Activated T-cell treated with anti-CD3 and anti-CD28 coated beads, Interleukin-2, amount 50 U/mL, for 72 hours (primary cell): ENCODE measurements at regions not wholly inside any gene's neighbourhood (a gene's known extent, or its start where the extent isn't known, plus 50 kb on each side); places are given as distances from the start of the nearest gene placed in this dataset.

ENCODE experiments used
- ATAC-seq, 2 donors: fragments of 150-1000 bp; cut with Tn5 transposase; replicated peaks in 1 of 2; 2 replicates each; pipeline ENCODE4 v1.10.0; 2021; ENCODE audit warnings: moderate library complexity in 2 of 2, mild to moderate bottlenecking in 1 of 2
- DNase-seq, 2 donors: peaks; one replicate each; pipeline ENCODE4 v3.0.0; 2021 to 2022; ENCODE audit warnings: mixed read lengths in 1 of 2
- H3K27ac Mint-ChIP-seq: one replicate; pipeline ENCODE4 v1.8.0; 2022; ENCODE audit warnings: mild to moderate bottlenecking, moderate library complexity, mixed read lengths
- H3K27me3 Mint-ChIP-seq: one replicate; pipeline ENCODE4 v1.8.0; 2022; ENCODE audit warnings: low read depth, mixed read lengths
- H3K36me3 Mint-ChIP-seq, 2 donors: one replicate each; pipeline ENCODE4 v1.8.0; 2022; ENCODE audit warnings: mixed read lengths in 2 of 2, mild to moderate bottlenecking in 1 of 2; ENCODE audit not compliant: insufficient read depth in 2 of 2
- H3K4me1 Mint-ChIP-seq: one replicate; pipeline ENCODE4 v1.8.0; 2022; ENCODE audit warnings: low read depth, mixed read lengths
- H3K4me3 Mint-ChIP-seq, 2 donors: one replicate each; pipeline ENCODE4 v1.8.0; 2022; ENCODE audit warnings: mild to moderate bottlenecking in 2 of 2, mixed read lengths in 2 of 2, moderate library complexity in 2 of 2
- H3K9me3 Mint-ChIP-seq, 2 donors: one replicate each; pipeline ENCODE4 v1.8.0; 2022; ENCODE audit warnings: mixed read lengths in 2 of 2

DNA sequence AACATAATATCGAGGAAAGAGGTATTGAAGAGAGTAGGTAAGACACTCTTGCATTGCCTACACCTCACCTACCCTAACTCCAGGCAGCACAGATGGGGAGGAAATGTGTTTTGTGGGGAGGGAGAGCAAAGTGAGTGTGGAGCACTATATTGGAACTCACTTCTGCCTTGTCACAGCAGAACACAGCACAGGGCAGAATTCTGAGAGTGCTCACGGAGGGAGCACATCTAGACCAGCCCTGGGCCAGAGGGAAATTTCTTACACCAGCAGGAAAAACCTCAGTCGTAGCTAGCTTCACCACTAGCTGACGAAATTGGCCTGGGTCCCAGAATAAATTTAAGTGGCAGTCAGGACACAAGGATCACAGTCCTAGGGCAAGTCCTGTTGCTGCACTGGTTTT is 517.3 kb downstream of the TMA16 start:
- H3K9me3 Mint-ChIP-seq: peaks cover 0 to 2% of the 10 kb centered on the region in 2 donors
- H3K4me1 Mint-ChIP-seq: no peaks in the 10 kb centered on the region
- DNase-seq (no peak), ATAC-seq (no peak)
- H3K27me3 Mint-ChIP-seq: no peaks in the 10 kb centered on the region
- H3K36me3 Mint-ChIP-seq: peaks cover 0 to 1% of the 10 kb centered on the region in 2 donors
- no peak overlapping the region for H3K27ac Mint-ChIP-seq
- no peak overlapping the region for H3K4me3 Mint-ChIP-seq

DNA sequence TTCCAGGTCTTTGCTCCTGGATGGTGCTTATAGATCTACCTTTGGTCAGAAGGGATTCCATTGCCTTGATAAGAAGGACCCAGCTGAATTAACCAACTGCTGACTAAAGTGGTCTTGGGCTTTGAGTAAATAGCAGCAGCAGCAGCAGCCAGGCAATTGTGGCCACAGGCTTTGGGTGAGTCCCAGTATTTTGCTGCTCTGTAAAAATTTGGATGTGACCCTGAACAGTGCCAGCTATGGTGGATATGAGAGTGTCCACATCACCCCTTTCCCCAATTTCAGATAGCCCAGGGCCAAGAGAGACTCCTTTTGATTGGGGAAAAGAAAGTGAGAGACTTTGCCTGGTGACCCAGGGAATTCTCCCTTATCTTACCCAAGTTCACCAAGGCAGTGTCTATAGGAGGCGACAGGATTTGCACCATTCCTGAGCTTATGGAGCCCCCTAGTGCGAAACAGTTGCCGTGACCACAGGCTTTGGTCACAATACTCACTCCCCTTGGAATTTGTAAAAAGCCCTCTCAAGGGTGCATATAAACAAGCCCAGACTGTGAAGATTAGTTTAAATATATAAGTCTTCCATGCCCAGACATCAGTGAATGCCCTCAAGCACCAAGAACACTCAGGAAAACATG is 518.0 kb downstream of the TMA16 start:
- H3K36me3 Mint-ChIP-seq: no peaks in the 10 kb centered on the region
- H3K9me3 Mint-ChIP-seq: peaks cover 0 to 2% of the 10 kb centered on the region in 2 donors
- ATAC-seq: peak in 1 of 2 donors; percentile 36
- H3K27me3 Mint-ChIP-seq: no peaks in the 10 kb centered on the region
- no peak overlapping the region for H3K4me3 Mint-ChIP-seq
- no peak overlapping the region for H3K27ac Mint-ChIP-seq
- no peaks in the 10 kb centered on the region for H3K4me1 Mint-ChIP-seq
- DNase-seq: peak in 1 of 2 donors; percentile 0

DNA sequence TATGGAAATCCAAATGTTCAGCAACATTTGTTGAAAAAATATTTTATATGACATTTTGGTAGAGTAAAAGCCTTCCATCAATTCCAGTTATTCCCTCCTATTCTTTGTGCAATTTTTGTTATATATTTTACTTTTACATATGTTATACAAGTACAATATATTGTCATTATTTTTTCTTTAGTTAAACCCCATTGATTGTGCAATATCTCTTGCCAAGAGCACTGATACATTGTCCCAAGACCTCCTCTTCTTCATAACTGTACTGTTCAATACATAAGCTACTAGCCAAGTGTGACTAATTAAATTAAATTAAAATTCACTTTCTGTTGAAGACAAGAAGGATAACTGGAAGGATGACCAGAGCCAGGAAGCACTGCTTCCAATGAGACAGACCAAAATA is 527.5 kb downstream of the TMA16 start:
- Mint-ChIP-seq H3K36me3 (peaks cover 1 to 2% of the 10 kb centered on the region in 2 donors), H3K27me3 (no peaks in the 10 kb centered on the region), H3K9me3 (peaks cover 2 to 9% of the 10 kb centered on the region in 2 donors), H3K4me1 (no peaks in the 10 kb centered on the region), H3K4me3 (no peak overlapping the region), H3K27ac (no peak overlapping the region)
- no peak for DNase-seq
- no peak for ATAC-seq

GRCh38 chr4:164023214-164023613 is 528.7 kb downstream of the TMA16 start:
- Mint-ChIP-seq H3K27ac (no peak overlapping the region), H3K36me3 (peaks cover 1 to 2% of the 10 kb centered on the region in 2 donors), H3K9me3 (peaks cover 2 to 11% of the 10 kb centered on the region in 2 donors), H3K4me3 (no peak overlapping the region), H3K4me1 (no peaks in the 10 kb centered on the region), H3K27me3 (no peaks in the 10 kb centered on the region)
- no peak for DNase-seq
- ATAC-seq: no peak

DNA sequence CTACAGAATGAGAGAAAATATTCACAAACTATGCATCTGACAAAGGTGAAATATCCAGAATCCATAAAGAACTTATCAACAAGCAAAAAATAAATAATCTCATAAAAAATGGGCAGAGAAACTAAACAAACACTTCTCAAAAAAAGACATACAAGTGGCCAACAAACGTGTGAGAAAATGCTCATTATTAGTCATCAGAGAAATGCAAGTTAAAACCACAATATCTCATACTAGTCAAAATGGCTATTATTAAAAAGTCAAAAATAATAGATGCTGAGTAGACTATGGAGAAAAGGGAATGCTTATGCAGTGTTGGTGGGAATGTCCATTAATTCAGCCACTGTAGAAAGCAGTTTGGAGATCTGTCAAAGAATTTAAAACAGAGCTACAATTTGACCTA is 533.3 kb downstream of the TMA16 start:
- Mint-ChIP-seq H3K4me1 (no peaks in the 10 kb centered on the region), H3K36me3 (peaks cover 0 to 2% of the 10 kb centered on the region in 2 donors), H3K27me3 (no peaks in the 10 kb centered on the region), H3K27ac (no peak overlapping the region), H3K9me3 (peaks cover 2 to 10% of the 10 kb centered on the region in 2 donors), H3K4me3 (no peak overlapping the region)
- DNase-seq (no peak), ATAC-seq (no peak)

DNA sequence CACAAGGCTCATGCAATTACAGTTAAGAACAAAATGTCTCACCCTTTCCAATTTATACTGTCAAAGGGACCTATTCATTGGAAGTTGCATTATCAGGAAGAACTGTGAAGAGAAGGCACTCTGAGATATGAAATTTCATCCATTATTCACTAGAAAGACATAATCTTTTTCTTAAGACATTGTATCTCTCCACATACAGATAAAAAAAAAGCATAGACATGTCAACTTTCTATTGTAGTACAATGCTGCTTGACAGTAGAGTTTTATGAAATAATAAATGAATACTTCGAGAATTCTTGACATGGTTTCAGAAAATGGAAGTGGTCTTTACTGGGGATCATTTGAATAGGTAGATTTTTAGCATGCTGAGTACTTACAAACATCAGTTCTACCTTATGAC is 545.0 kb downstream of the TMA16 start:
- no peak overlapping the region for H3K27ac Mint-ChIP-seq
- peaks cover 0 to 3% of the 10 kb centered on the region in 2 donors for H3K36me3 Mint-ChIP-seq
- peaks cover 4 to 7% of the 10 kb centered on the region in 2 donors for H3K9me3 Mint-ChIP-seq
- H3K4me1 Mint-ChIP-seq: no peaks in the 10 kb centered on the region
- DNase-seq: no peak
- no peak for ATAC-seq
- H3K27me3 Mint-ChIP-seq: no peaks in the 10 kb centered on the region
- H3K4me3 Mint-ChIP-seq: no peak overlapping the region

DNA sequence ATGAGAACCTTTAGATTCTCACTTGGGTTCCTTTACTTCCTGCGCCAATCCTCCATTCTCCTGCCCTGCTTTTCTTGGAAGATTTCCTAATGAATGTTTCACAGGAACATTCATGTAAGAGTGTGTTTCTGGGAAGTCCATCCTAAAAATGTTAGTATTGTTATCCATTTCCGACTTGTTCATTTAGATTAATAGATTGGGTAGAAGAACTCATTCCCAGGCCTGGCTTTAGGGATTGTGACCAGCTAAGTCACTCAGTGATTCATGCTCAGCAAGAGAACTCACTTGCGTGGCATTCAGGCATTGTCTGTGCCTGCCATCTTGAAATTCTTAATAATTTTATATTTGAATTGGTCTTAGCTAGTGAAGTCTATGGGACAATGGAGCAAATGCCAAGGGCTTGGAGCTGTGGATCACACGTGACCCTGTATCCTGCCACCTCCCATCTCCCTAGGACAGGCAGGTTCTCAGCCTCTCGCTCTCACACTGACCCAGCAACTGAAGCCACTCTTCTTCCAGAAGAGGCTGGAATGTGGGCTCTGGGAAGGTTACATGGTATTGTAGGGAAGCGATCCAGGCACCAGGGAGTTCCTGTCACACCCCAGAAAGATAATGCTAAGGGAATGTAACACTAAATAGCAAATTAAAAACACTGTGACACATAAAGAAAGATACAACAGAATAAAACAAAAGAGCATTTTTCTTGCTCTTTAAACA is 562.1 kb downstream of the TMA16 start:
- no peak overlapping the region for H3K27ac Mint-ChIP-seq
- H3K9me3 Mint-ChIP-seq: no peaks in the 10 kb centered on the region
- H3K4me1 Mint-ChIP-seq: no peaks in the 10 kb centered on the region
- no peak for DNase-seq
- no peak for ATAC-seq
- no peaks in the 10 kb centered on the region for H3K27me3 Mint-ChIP-seq
- H3K4me3 Mint-ChIP-seq: no peak overlapping the region
- no peaks in the 10 kb centered on the region for H3K36me3 Mint-ChIP-seq

DNA sequence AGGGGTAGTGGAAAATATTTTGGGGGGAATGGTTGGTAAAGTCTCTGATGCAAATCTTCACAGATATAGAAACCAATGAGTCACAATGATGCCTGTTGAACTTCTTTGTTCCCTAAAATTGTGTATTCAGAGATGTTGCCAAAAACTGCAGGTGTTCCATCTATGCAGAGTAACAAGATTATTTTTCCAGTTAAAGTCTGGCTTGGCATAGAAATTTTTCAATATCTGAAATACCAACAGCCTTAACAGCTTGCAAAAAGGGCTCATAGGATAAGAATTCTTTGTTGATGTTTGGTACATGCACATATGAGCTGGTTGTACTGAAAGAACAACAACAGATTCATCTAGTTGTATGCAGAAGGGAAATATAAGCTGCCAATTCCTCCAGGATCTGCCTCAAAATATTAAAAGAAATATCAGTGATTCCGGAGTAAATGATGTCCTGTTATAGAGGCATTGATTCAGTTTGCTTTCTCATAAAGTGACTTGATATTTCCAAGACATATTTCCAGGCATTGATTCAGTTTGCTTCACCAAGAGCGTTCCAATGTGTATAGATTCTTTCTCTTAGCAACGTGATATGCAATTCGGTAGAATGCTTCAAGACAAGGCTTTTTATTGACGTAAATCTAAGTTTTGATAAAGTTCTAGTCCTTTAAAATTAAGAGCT is 564.4 kb downstream of the TMA16 start:
- Mint-ChIP-seq H3K9me3 (peaks cover 0 to 3% of the 10 kb centered on the region in 2 donors), H3K36me3 (no peaks in the 10 kb centered on the region), H3K27ac (no peak overlapping the region), H3K27me3 (no peaks in the 10 kb centered on the region), H3K4me1 (no peaks in the 10 kb centered on the region), H3K4me3 (no peak overlapping the region)
- no peak for DNase-seq
- no peak for ATAC-seq

DNA sequence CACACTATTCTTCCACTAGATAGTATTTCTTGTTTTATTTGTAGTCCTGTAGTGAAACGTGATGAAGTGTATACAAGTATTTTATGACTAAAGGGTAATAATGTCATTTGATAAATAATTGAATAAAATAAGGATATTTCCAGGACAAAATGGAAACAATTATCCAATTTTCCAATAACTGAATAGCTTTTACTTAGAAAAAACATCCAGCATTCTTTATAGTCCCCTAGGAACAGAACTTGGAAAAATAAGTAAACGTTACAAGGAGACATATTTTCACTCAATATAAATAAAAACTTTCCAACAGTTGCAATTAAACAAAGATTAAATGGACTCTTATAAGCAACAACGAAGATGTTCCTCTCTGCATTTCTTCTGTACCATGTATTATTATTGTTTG is 566.0 kb downstream of the TMA16 start:
- H3K4me1 Mint-ChIP-seq: no peaks in the 10 kb centered on the region

DNA sequence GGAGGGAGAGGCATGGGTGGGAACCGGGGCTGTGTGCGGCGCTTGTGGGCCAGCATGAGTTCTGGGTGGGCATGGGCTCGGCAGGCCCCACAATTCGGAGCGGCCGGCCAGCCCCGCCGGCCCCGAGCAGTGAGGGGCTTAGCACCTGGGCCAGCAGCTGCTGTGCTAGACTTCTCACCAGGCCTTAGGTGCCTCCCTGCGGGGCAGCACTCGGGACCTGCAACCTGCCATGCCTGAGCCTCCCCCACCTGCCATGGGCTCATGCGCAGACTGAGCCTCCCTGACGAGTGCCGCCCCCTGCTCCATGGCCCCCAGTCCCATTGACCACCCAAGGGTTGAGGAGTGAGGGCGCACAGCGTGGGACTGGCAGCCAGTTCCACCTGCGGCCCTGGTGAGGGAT is 573.9 kb downstream of the TMA16 start:
- Mint-ChIP-seq H3K4me3 (no peak overlapping the region), H3K9me3 (peaks cover 8 to 11% of the 10 kb centered on the region in 2 donors), H3K27ac (no peak overlapping the region), H3K36me3 (peaks cover 4 to 5% of the 10 kb centered on the region in 2 donors), H3K4me1 (no peaks in the 10 kb centered on the region), H3K27me3 (no peaks in the 10 kb centered on the region)
- DNase-seq (no peak), ATAC-seq (no peak)

More for the DNA sequence above, 566.0 kb downstream of the TMA16 start:
- Mint-ChIP-seq H3K4me3 (no peak overlapping the region), H3K27ac (no peak overlapping the region), H3K36me3 (no peaks in the 10 kb centered on the region), H3K27me3 (no peaks in the 10 kb centered on the region), H3K9me3 (peaks cover 0 to 4% of the 10 kb centered on the region in 2 donors)
- DNase-seq (no peak), ATAC-seq (no peak)

DNA sequence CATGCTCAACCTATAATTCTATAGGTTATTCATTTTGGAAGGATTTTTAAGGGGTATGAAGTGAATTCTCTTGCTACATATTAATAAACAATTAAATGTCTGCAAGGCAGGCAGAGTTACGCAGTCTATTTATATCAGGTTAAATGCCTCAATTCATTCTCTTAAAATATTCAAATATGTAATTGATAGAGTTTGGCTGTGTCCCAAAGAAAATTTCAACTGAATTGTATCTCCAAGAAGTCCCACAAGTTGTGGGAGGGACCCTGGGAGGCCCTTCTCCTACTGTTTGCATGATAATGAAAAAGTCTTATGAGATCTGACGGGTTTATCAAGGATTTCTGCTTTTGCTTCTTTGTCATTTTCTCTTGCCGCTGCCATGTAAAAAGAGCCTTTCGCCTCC is 576.1 kb downstream of the TMA16 start:
- Mint-ChIP-seq H3K4me1 (no peaks in the 10 kb centered on the region), H3K4me3 (no peak overlapping the region), H3K36me3 (peaks cover 4 to 5% of the 10 kb centered on the region in 2 donors), H3K27me3 (no peaks in the 10 kb centered on the region), H3K27ac (no peak overlapping the region), H3K9me3 (peaks cover 8 to 10% of the 10 kb centered on the region in 2 donors)
- no peak for ATAC-seq
- DNase-seq: no peak

- ATAC-seq: no peak
- no peak for DNase-seq
- Mint-ChIP-seq H3K4me3 (no peak overlapping the region), H3K9me3 (peaks cover 0 to 2% of the 10 kb centered on the region in 2 donors), H3K4me1 (no peaks in the 10 kb centered on the region), H3K36me3 (no peaks in the 10 kb centered on the region), H3K27ac (no peak overlapping the region), H3K27me3 (no peaks in the 10 kb centered on the region)
Measured at GRCh38 chr4:164081371-164081770, 586.9 kb downstream of the TMA16 start.

DNA sequence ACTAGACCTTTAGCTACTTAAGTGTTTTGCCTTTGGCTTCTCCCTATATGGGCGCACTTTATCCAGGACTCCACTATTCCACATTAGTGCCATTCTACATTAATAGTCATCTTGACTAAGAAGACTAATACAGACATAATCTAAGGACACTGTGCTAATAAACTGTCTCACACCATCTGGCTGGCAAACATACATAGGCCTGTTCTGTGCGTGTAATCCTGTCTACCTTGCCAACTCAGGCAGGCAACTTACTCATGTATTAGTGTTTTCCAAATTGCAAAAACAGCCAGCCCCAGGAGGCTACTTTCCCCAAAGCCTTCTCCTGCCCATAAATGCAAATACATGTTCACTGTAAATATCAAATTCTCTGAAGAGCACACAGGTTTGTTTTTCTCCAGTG is 587.3 kb downstream of the TMA16 start:
- no peak for ATAC-seq
- Mint-ChIP-seq H3K4me1 (no peaks in the 10 kb centered on the region), H3K27ac (no peak overlapping the region), H3K4me3 (no peak overlapping the region), H3K36me3 (no peaks in the 10 kb centered on the region), H3K9me3 (peaks cover 0 to 2% of the 10 kb centered on the region in 2 donors), H3K27me3 (no peaks in the 10 kb centered on the region)
- DNase-seq: no peak
